H1 (cell line): ENCODE measurements at regions not wholly inside any gene's neighbourhood (a gene's known extent, or its start where the extent isn't known, plus 50 kb on each side); places are given as distances from the start of the nearest gene placed in this dataset.

Experiments used
- CTCF ChIA-PET: fragments of 300-600 bp; sonication (Branson Sonifier 250); formaldehyde crosslinking; loops from one replicate; lab custom pipeline; 2021; ENCODE audit not compliant: partially characterized antibody; lab: Charles Lee
- POLR2A ChIA-PET: fragments of 300-600 bp; sonication (Branson Sonifier 250); formaldehyde crosslinking; loops from one replicate; lab custom pipeline; 2021; ENCODE audit warnings: inconsistent platforms; ENCODE audit not compliant: partially characterized antibody; lab: Charles Lee
- DNase-seq, 2 experiments: peaks; one replicate each; pipeline versions ENCODE4 v3.0.0 to v3.0.0-alpha.2; 2010 to 2022; ENCODE audit warnings: low spot score in 2 of 2, low read depth in 1 of 2, mixed read lengths in 1 of 2
- FAIRE-seq: peaks from 2 replicates; lab custom pipeline; 2011; peaks lifted over from hg19 to GRCh38; lab: Jason Lieb, UNC
- H2AFZ ChIP-seq: 2 replicates; pipeline ENCODE4 v1.8.1; 2012; ENCODE audit warnings: low read length, inconsistent platforms
- H2AK5ac ChIP-seq: 2 replicates; pipeline ENCODE4 v1.6.1; 2013; ENCODE audit warnings: low read depth, low read length
- H2BK120ac ChIP-seq: replicated peaks from 2 replicates; pipeline ENCODE3; 2013; ENCODE audit warnings: low read depth, low read length, inconsistent platforms
- H2BK12ac ChIP-seq: 2 replicates; pipeline ENCODE4 v1.6.1; 2013; ENCODE audit warnings: low read depth, low read length
- H2BK15ac ChIP-seq: 2 replicates; pipeline ENCODE4 v1.6.1; 2013; ENCODE audit warnings: low read length
- H2BK20ac ChIP-seq: 2 replicates; pipeline ENCODE4 v1.6.1; 2013; ENCODE audit warnings: low read length
- H2BK5ac ChIP-seq: 2 replicates; pipeline ENCODE4 v1.6.1; 2013; ENCODE audit warnings: low read depth, low read length
- H3K14ac ChIP-seq: 2 replicates; pipeline ENCODE4 v1.6.1; 2013; ENCODE audit warnings: inconsistent platforms; ENCODE audit not compliant: insufficient read length
- H3K18ac ChIP-seq: 2 replicates; pipeline ENCODE4 v1.6.1; 2013; ENCODE audit warnings: low read length; ENCODE audit errors: extremely low read depth
- H3K23ac ChIP-seq: 2 replicates; pipeline ENCODE4 v1.6.1; 2013; ENCODE audit warnings: inconsistent platforms; ENCODE audit not compliant: insufficient read length
- H3K23me2 ChIP-seq: 2 replicates; pipeline ENCODE4 v1.6.1; 2013; ENCODE audit warnings: low read depth, low read length
- H3K27ac ChIP-seq: 2 replicates; pipeline ENCODE4 v1.6.1; 2011; ENCODE audit warnings: low read depth, low read length, inconsistent platforms
- H3K27me3 ChIP-seq, 4 experiments: replicated peaks in 1 of 4; 1 replicate in 1 of 4; 2 replicates in 3 of 4; pipeline versions ENCODE4 v1.6.1 to v1.8.1; 2011 to 2013; ENCODE audit warnings: low read length in 3 of 4, mild to moderate bottlenecking in 3 of 4, inconsistent platforms in 2 of 4, mixed read lengths in 2 of 4, moderate library complexity in 1 of 4; ENCODE audit not compliant: control insufficient read depth in 3 of 4, insufficient read depth in 3 of 4; ENCODE audit errors: extremely low read depth in 1 of 4
- H3K36me3 ChIP-seq, 4 experiments: 2 replicates each; pipeline versions ENCODE4 v1.6.1 to v1.8.1; 2011 to 2013; ENCODE audit warnings: mild to moderate bottlenecking in 4 of 4, low read length in 3 of 4, moderate library complexity in 2 of 4, control low read depth in 1 of 4, inconsistent platforms in 1 of 4; ENCODE audit not compliant: insufficient read depth in 4 of 4, control insufficient read depth in 2 of 4
- H3K4ac ChIP-seq: replicated peaks from 2 replicates; pipeline ENCODE3; 2013; ENCODE audit warnings: low read length, low read depth, mixed read lengths, inconsistent platforms; ENCODE audit not compliant: insufficient read length
- H3K4me1 ChIP-seq, 4 experiments: replicated peaks in 1 of 4; 1 replicate in 1 of 4; 2 replicates in 3 of 4; pipeline versions ENCODE4 v1.6.1 to v1.8.1; 2011 to 2013; ENCODE audit warnings: low read length in 3 of 4, inconsistent platforms in 2 of 4, mixed read lengths in 1 of 4; ENCODE audit not compliant: insufficient read depth in 4 of 4, control insufficient read depth in 3 of 4
- H3K4me2 ChIP-seq, 2 experiments: 2 replicates each; pipeline versions ENCODE4 v1.6.1 to v1.8.1; 2011 to 2013; ENCODE audit warnings: low read depth in 2 of 2, low read length in 2 of 2, control low read depth in 1 of 2, inconsistent platforms in 1 of 2, mild to moderate bottlenecking in 1 of 2; ENCODE audit not compliant: insufficient read depth in 1 of 2
- H3K4me3 ChIP-seq, 4 experiments: fragments of 200-600, 300-600 bp in 1 of 4; sonication (generic), shearing (Covaris generic), sonication (Bioruptor Twin) in 1 of 4; 2 replicates each; pipeline versions ENCODE4 v1.5.1 to v1.8.1; 2011 to 2016; ENCODE audit warnings: low read length in 4 of 4, low read depth in 3 of 4, control low read depth in 2 of 4, inconsistent platforms in 2 of 4, mild to moderate bottlenecking in 2 of 4, mixed read lengths in 1 of 4, moderate library complexity in 1 of 4; ENCODE audit not compliant: insufficient read depth in 2 of 4; ENCODE audit errors: extremely low read depth in 1 of 4
- H3K56ac ChIP-seq: replicated peaks from 2 replicates; pipeline ENCODE3; 2013; ENCODE audit warnings: low read depth, mild to moderate bottlenecking, mixed read lengths, low read length, inconsistent platforms; ENCODE audit not compliant: insufficient read length
- H3K79me1 ChIP-seq: 2 replicates; pipeline ENCODE4 v1.6.1; 2013; ENCODE audit warnings: low read depth, low read length, control low read depth
- H3K79me2 ChIP-seq, 2 experiments: 2 replicates each; pipeline versions ENCODE4 v1.6.1 to v1.8.1; 2012 to 2013; ENCODE audit warnings: low read length in 2 of 2, mild to moderate bottlenecking in 2 of 2, inconsistent platforms in 1 of 2; ENCODE audit not compliant: insufficient read depth in 2 of 2, control insufficient read depth in 1 of 2
- H3K9ac ChIP-seq, 4 experiments: replicated peaks in 1 of 4; 1 replicate in 1 of 4; 2 replicates in 3 of 4; pipeline versions ENCODE4 v1.6.1 to v1.8.1; 2011 to 2013; ENCODE audit warnings: low read depth in 3 of 4, low read length in 3 of 4, control low read depth in 2 of 4, mild to moderate bottlenecking in 2 of 4, moderate library complexity in 2 of 4, inconsistent platforms in 1 of 4; ENCODE audit errors: extremely low read depth in 1 of 4
- H3K9me3 ChIP-seq, 2 experiments: 2 replicates each; pipeline versions ENCODE4 v1.6.1 to v1.8.1; 2012 to 2013; ENCODE audit warnings: mild to moderate bottlenecking in 2 of 2, moderate library complexity in 2 of 2, control low read depth in 1 of 2, inconsistent platforms in 1 of 2, low read depth in 1 of 2, low read length in 1 of 2, mixed read lengths in 1 of 2; ENCODE audit not compliant: insufficient read depth in 2 of 2
- H4K20me1 ChIP-seq, 2 experiments: replicated peaks in 1 of 2; 2 replicates each; pipeline versions ENCODE3 to v1.8.1; 2011 to 2013; ENCODE audit warnings: inconsistent platforms in 2 of 2, low read length in 2 of 2, mild to moderate bottlenecking in 1 of 2; ENCODE audit not compliant: insufficient read depth in 2 of 2, control insufficient read depth in 1 of 2
- H4K5ac ChIP-seq: 2 replicates; pipeline ENCODE4 v1.6.1; 2013; ENCODE audit warnings: low read length, low read depth, mixed read lengths, inconsistent platforms; ENCODE audit not compliant: insufficient read length
- H4K8ac ChIP-seq: 2 replicates; pipeline ENCODE4 v1.8.0; 2013; ENCODE audit warnings: mild to moderate bottlenecking, moderate library complexity, low read length, inconsistent platforms; ENCODE audit not compliant: insufficient read depth; ENCODE audit errors: extremely low read depth
- H4K91ac ChIP-seq: replicated peaks from 2 replicates; pipeline ENCODE3; 2013; ENCODE audit warnings: low read length, mixed read lengths, inconsistent platforms; ENCODE audit not compliant: insufficient read length
- CBX8 ChIP-seq: fragments of 300-800, 300-1000 bp; sonication (generic); IDR thresholded peaks from 2 replicates; pipeline ENCODE4 v1.7.1; 2016; ENCODE audit warnings: low read depth, low read length, borderline replicate concordance
- CHD2 ChIP-seq: IDR thresholded peaks from 2 replicates; pipeline ENCODE4 v1.6.1; 2012; ENCODE audit warnings: low read length, improper control_type of control experiment
- EP300 ChIP-seq, 2 experiments: IDR thresholded peaks; 1 replicate in 1 of 2; 2 replicates in 1 of 2; pipeline ENCODE4 v1.6.1; 2011 to 2012; ENCODE audit warnings: low read depth in 2 of 2, low read length in 2 of 2, mild to moderate bottlenecking in 2 of 2, borderline replicate concordance in 1 of 2, inconsistent platforms in 1 of 2, moderate library complexity in 1 of 2
- HDAC6 ChIP-seq: IDR thresholded peaks from one replicate; pipeline ENCODE4 v1.7.1; 2012; ENCODE audit warnings: low read depth, mild to moderate bottlenecking, inconsistent platforms, low read length, moderate library complexity
- KDM5A ChIP-seq: fragments of 200-600 bp; IDR thresholded peaks from 2 replicates; pipeline ENCODE4 v1.7.1; 2012; ENCODE audit warnings: mild to moderate bottlenecking, low read length, inconsistent platforms, mixed read lengths
- NANOG ChIP-seq: IDR thresholded peaks from 2 replicates; pipeline ENCODE4 v1.6.1; 2011; ENCODE audit warnings: low read length, low read depth, mild to moderate bottlenecking, inconsistent platforms; ENCODE audit not compliant: insufficient read depth, poor library complexity, severe bottlenecking
- POLR2AphosphoS5 ChIP-seq: IDR thresholded peaks from 2 replicates; pipeline ENCODE4 v1.6.1; 2011; ENCODE audit warnings: low read depth, low read length
- SIRT6 ChIP-seq: IDR thresholded peaks from one replicate; pipeline ENCODE4 v1.7.1; 2012; ENCODE audit warnings: low read length, inconsistent platforms
- SIX5 ChIP-seq: IDR thresholded peaks from 2 replicates; pipeline ENCODE4 v1.6.1; 2011; ENCODE audit warnings: mild to moderate bottlenecking, low read depth, low read length
- TAF1 ChIP-seq: IDR thresholded peaks from 2 replicates; pipeline ENCODE4 v1.6.1; 2011; ENCODE audit warnings: mild to moderate bottlenecking, low read depth, low read length
- TAF7 ChIP-seq: optimal IDR thresholded peaks from 2 replicates; pipeline ENCODE3; 2011; ENCODE audit warnings: low read depth, mild to moderate bottlenecking, inconsistent platforms, low read length, moderate library complexity, borderline replicate concordance
- TCF12 ChIP-seq: IDR thresholded peaks from 2 replicates; pipeline ENCODE4 v1.6.1; 2011; ENCODE audit warnings: low read depth, mild to moderate bottlenecking, low read length
- WGBS, 2 experiments: shearing (Covaris generic) in 1 of 2; methylation state at CpG; one replicate each; pipeline versions ENCODE4 v1.1.6 to v1.1.7; 2013 to 2015; ENCODE audit warnings: low lambda C conversion rate in 2 of 2, mixed read lengths in 2 of 2, inconsistent platforms in 1 of 2, low coverage in 1 of 2, missing lambda C conversion rate in 1 of 2; ENCODE audit not compliant: insufficient replicate concordance in 2 of 2, insufficient coverage in 1 of 2, insufficient read length in 1 of 2; ENCODE audit errors: extremely low coverage in 1 of 2, missing lambda C conversion rate in 1 of 2; 5-methylcytosine and 5-hydroxymethylcytosine counted together
- TF ChIP-seq, protein P1 (sequence below): IDR thresholded peaks from 2 replicates; pipeline ENCODE4 v1.6.1; 2012; ENCODE audit warnings: inconsistent platforms
- TF ChIP-seq, protein P2 (sequence below): IDR thresholded peaks from 2 replicates; pipeline ENCODE4 v1.6.1; 2012; ENCODE audit warnings: inconsistent platforms

DNA sequence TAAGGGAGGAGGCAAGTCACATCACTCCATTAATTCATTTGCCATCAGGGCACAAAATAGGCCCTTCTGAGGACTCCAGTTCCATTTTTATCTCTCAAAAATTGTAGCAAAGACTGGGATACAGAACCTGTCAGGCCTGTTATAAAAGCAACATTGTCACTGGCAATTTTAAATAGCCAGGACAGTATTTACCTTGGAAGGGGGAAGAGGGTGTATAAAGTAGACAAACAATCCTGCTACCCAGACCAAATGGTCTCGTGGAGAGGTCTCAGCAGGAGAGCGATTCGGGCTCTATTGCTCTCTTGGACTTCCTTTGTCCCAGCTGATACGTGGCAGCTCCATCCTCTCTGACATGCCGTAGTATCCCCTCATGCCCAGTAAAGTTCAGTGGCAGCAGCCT is 740.3 kb upstream of the HS6ST1 start:
- CTCF ChIA-PET: interaction anchor here (0.6 to 1.2 kb wide), 3 partner anchors 10 to 887 kb away, joined by 3 read pairs; no protein-coding TSS in a partner anchor
- no peak overlapping the region for H2BK15ac ChIP-seq
- no peak for FAIRE-seq

More for the DNA sequence above, 740.3 kb upstream of the HS6ST1 start:
- H4K5ac ChIP-seq: no peak overlapping the region
- no peak overlapping the region for H2BK12ac ChIP-seq
- H3K18ac ChIP-seq: no peak overlapping the region
- no peak overlapping the region for H3K23ac ChIP-seq
- no peak overlapping the region for H2BK5ac ChIP-seq
- H3K9me3 ChIP-seq: no peaks in the 10 kb centered on the region
- no peak overlapping the region for H3K4me2 ChIP-seq
- H4K20me1 ChIP-seq: no peaks in the 10 kb centered on the region
- no peak overlapping the region for H2AFZ ChIP-seq
- no peak overlapping the region for H3K56ac ChIP-seq
- H4K8ac ChIP-seq: no peak overlapping the region
- no peak overlapping the region for H4K91ac ChIP-seq
- H3K27ac ChIP-seq: no peak overlapping the region
- H3K14ac ChIP-seq: no peak overlapping the region
- H3K9ac ChIP-seq: no peak overlapping the region
- no peak overlapping the region for H2AK5ac ChIP-seq
- no peak overlapping the region for H3K4me3 ChIP-seq
- H2BK120ac ChIP-seq: no peak overlapping the region
- H3K23me2 ChIP-seq: peaks cover 4% of the 10 kb centered on the region; the same call in 1 of the 2 replicates
- H2BK20ac ChIP-seq: no peak overlapping the region
- WGBS, 2 experiments: 88% methylated on average over 5 of the region's 5 CpGs; no CpG with 5 or more reads in 1 of the 2 experiments
- TF ChIP-seq CHD2 (no peak), POLR2AphosphoS5 (no peak), TAF1 (no peak), CBX8 (no peak), EP300 (IDR thresholded peaks at IDR 0.05; ENCODE audit: borderline replicate concordance in 1 of 2, low read depth in 2 of 2, low read length in 2 of 2) (no peak), SIX5 (no peak), HDAC6 (no peak), NANOG (no peak), TCF12 (no peak), SIRT6 (no peak), TAF7 (no peak), KDM5A (no peak)
- TF ChIP-seq, protein P1, sequence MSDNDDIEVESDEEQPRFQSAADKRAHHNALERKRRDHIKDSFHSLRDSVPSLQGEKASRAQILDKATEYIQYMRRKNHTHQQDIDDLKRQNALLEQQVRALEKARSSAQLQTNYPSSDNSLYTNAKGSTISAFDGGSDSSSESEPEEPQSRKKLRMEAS: no peak
- TF ChIP-seq, protein P2, sequence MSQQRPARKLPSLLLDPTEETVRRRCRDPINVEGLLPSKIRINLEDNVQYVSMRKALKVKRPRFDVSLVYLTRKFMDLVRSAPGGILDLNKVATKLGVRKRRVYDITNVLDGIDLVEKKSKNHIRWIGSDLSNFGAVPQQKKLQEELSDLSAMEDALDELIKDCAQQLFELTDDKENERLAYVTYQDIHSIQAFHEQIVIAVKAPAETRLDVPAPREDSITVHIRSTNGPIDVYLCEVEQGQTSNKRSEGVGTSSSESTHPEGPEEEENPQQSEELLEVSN: no peak
- H3K79me1 ChIP-seq: no peaks in the 10 kb centered on the region
- POLR2A ChIA-PET: no interaction called here
- H3K27me3 ChIP-seq: no peaks in the 10 kb centered on the region
- no peak for DNase-seq
- no peak overlapping the region for H3K4ac ChIP-seq
- no peaks in the 10 kb centered on the region for H3K4me1 ChIP-seq
- no peaks in the 10 kb centered on the region for H3K79me2 ChIP-seq
- no peaks in the 10 kb centered on the region for H3K36me3 ChIP-seq
